Peyer's patch (tissue), 4 donors: ENCODE measurements at regions not wholly inside any gene's neighbourhood (a gene's known extent, or its start where the extent isn't known, plus 50 kb on each side); places are given as distances from the start of the nearest gene placed in this dataset.

Source experiments
- CTCF ChIP-seq, 6 experiments: fragments of 450-650 bp in 4 of 6; fragments of 200-600 bp in 2 of 6; sonication (generic) in 1 of 6; IDR thresholded peaks; one replicate each; pipeline ENCODE4 v1.5.1; 2017 to 2019; ENCODE audit warnings: antibody characterized with exemption in 6 of 6, mild to moderate bottlenecking in 3 of 6, moderate library complexity in 1 of 6
- POLR2A ChIP-seq, 2 donors: fragments of 450-650 bp; IDR thresholded peaks; one replicate each; pipeline ENCODE4 v1.5.1; 2017; ENCODE audit warnings: antibody characterized with exemption in 2 of 2, mild to moderate bottlenecking in 2 of 2, moderate library complexity in 2 of 2

- TF ChIP-seq CTCF (IDR thresholded peaks at IDR 0.05) (no peak), POLR2A (IDR thresholded peaks at IDR 0.05) (no peak)
Measured at GRCh38 chr19:5282901-5283300, 57.7 kb downstream of the PTPRS start.
